GM10266 (cell line): ENCODE measurements at regions not wholly inside any gene's neighbourhood (a gene's known extent, or its start where the extent isn't known, plus 50 kb on each side); places are given as distances from the start of the nearest gene placed in this dataset.
"Not testable (repeated sequence)": the region's sequence is repeated elsewhere in the genome, so short reads cannot be mapped to it uniquely, and the experiment has no call there.

Source experiments
- DNase-seq: peaks from one replicate; pipeline ENCODE4 v3.0.0; 2012; ENCODE audit errors: extremely low spot score
- TF ChIP-seq, protein P1 (sequence below): IDR thresholded peaks from 2 replicates; pipeline ENCODE4 v1.5.1; 2012; ENCODE audit warnings: mild to moderate bottlenecking, low read depth; ENCODE audit not compliant: control insufficient read depth, insufficient read depth; ENCODE audit errors: missing control alignments

- TF ChIP-seq, protein P1, sequence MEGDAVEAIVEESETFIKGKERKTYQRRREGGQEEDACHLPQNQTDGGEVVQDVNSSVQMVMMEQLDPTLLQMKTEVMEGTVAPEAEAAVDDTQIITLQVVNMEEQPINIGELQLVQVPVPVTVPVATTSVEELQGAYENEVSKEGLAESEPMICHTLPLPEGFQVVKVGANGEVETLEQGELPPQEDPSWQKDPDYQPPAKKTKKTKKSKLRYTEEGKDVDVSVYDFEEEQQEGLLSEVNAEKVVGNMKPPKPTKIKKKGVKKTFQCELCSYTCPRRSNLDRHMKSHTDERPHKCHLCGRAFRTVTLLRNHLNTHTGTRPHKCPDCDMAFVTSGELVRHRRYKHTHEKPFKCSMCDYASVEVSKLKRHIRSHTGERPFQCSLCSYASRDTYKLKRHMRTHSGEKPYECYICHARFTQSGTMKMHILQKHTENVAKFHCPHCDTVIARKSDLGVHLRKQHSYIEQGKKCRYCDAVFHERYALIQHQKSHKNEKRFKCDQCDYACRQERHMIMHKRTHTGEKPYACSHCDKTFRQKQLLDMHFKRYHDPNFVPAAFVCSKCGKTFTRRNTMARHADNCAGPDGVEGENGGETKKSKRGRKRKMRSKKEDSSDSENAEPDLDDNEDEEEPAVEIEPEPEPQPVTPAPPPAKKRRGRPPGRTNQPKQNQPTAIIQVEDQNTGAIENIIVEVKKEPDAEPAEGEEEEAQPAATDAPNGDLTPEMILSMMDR, result no peak
- DNase-seq, result no peak
Measured at GRCh38 chr7:49644396-49645166, 128.9 kb upstream of the VWC2 start.

- DNase-seq, result no peak
- TF ChIP-seq, protein P1, result no peak
Measured at GRCh38 chr7:49645296-49645695, 128.1 kb upstream of the VWC2 start.

GRCh38 chr7:49660170-49660783 lies 113.2 kb upstream of the VWC2 start:
- TF ChIP-seq, protein P1, result no peak
- no peak for DNase-seq

DNA sequence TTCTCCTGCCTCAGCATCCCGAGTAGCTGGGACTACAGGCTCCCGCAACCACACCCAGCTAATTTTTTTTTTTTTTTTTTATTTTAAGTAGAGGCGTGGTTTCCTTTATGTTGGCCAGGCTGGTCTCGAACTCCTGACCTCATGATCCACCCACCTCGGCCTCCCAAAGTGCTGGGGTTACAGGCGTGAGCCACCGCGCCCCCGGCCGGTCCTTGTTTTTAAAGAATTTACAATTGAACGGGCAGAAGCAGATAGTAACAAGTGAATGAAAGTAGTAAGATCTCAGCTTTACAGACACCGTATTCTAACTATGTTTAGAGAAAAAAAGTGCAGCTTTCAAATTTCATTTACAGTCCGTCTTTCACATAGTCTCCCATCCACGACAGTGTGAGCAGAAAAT lies 112.5 kb upstream of the VWC2 start:
- TF ChIP-seq, protein P1, result no peak
- no peak for DNase-seq

GRCh38 chr7:49665963-49666362 lies 107.5 kb upstream of the VWC2 start:
- not testable (repeated sequence) for DNase-seq

GRCh38 chr7:49666764-49667163 lies 106.7 kb upstream of the VWC2 start:
- TF ChIP-seq, protein P1, result no peak
- no peak for DNase-seq

DNA sequence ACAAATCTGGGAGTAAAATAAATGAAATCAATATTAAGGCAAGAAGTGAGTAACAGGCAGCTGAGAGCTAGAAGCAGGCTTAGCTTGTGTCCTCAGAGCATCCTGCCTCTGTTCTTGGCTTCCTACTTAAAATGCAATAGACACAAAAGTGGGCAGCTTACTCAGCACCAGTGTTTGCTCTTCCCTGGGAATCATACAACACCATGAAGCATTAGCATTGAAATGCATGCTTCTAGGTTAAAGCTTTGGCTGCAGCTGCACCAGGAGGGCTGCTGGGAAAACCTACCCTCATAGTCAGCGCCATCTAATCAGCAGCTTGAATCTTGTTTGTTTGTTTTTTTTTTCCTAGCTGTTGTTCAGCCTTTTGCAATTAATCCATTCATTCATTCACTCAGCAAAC lies 104.2 kb upstream of the VWC2 start:
- DNase-seq, result no peak
- TF ChIP-seq, protein P1, result no peak

- no peak for DNase-seq
- TF ChIP-seq, protein P1, result no peak
Measured at GRCh38 chr7:49669692-49670260, 103.7 kb upstream of the VWC2 start.
